MM.1S (cell line): ENCODE measurements at regions not wholly inside any gene's neighbourhood (a gene's known extent, or its start where the extent isn't known, plus 50 kb on each side); places are given as distances from the start of the nearest gene placed in this dataset.

Experiments used
- DNase-seq: peaks from one replicate; pipeline ENCODE4 v3.0.0-alpha.2; 2015
- H2AFZ ChIP-seq: fragments of 300-600 bp; sonication (generic); 2 replicates; pipeline ENCODE4 v1.6.0; 2016; ENCODE audit warnings: antibody characterized with exemption, low read length
- H3F3A ChIP-seq: fragments of 300-600 bp; sonication (generic); 2 replicates; pipeline ENCODE4 v1.6.1; 2016; ENCODE audit warnings: mild to moderate bottlenecking, antibody characterized with exemption, low read length, moderate library complexity, mixed read lengths; ENCODE audit not compliant: insufficient read depth
- H3K27ac ChIP-seq: fragments of 300-600 bp; sonication (generic); 2 replicates; pipeline ENCODE4 v1.5.1; 2016; ENCODE audit warnings: mild to moderate bottlenecking, low read length
- H3K27me3 ChIP-seq: fragments of 300-600 bp; sonication (generic); replicated peaks from 2 replicates; pipeline ENCODE4 v1.6.0; 2016; ENCODE audit warnings: low read length; ENCODE audit not compliant: insufficient read depth
- H3K36me3 ChIP-seq: fragments of 300-600 bp; sonication (generic); replicated peaks from 2 replicates; pipeline ENCODE4 v1.6.1; 2016; ENCODE audit warnings: mild to moderate bottlenecking, low read length, mixed read lengths; ENCODE audit not compliant: insufficient read depth
- H3K4me1 ChIP-seq: fragments of 300-600 bp; sonication (generic); 2 replicates; pipeline ENCODE4 v1.6.1; 2016; ENCODE audit warnings: low read length, mixed read lengths
- H3K4me2 ChIP-seq: fragments of 300-600 bp; sonication (generic); 2 replicates; pipeline ENCODE4 v1.6.0; 2016; ENCODE audit warnings: low read depth, low read length
- H3K4me3 ChIP-seq: fragments of 300-600 bp; sonication (generic); 2 replicates; pipeline ENCODE4 v1.5.1; 2016; ENCODE audit warnings: low read length, mixed read lengths
- H3K79me2 ChIP-seq: fragments of 300-600 bp; sonication (generic); 2 replicates; pipeline ENCODE4 v1.6.1; 2016; ENCODE audit warnings: mixed run types, low read length, mixed read lengths
- H3K9ac ChIP-seq: fragments of 300-600 bp; sonication (generic); 2 replicates; pipeline ENCODE4 v1.6.1; 2016; ENCODE audit warnings: low read length, mixed read lengths
- H3K9me2 ChIP-seq: fragments of 300-600 bp; sonication (generic); replicated peaks from 2 replicates; pipeline ENCODE4 v1.6.1; 2016; ENCODE audit warnings: mild to moderate bottlenecking, low read length, mixed read lengths; ENCODE audit not compliant: insufficient read depth
- H3K9me3 ChIP-seq: fragments of 300-600 bp; sonication (generic); replicated peaks from 2 replicates; pipeline ENCODE4 v1.6.1; 2016; ENCODE audit warnings: mild to moderate bottlenecking, low read length, mixed read lengths; ENCODE audit not compliant: insufficient read depth
- H4K20me1 ChIP-seq: fragments of 300-600 bp; sonication (generic); 2 replicates; pipeline ENCODE4 v1.6.1; 2016; ENCODE audit warnings: mild to moderate bottlenecking, low read length, moderate library complexity, mixed read lengths; ENCODE audit not compliant: insufficient read depth
- CTCF ChIP-seq: fragments of 300-600 bp; sonication (generic); IDR thresholded peaks from 2 replicates; pipeline ENCODE4 v1.5.1; 2016; ENCODE audit warnings: antibody characterized with exemption, low read length, mixed read lengths
- EZH2 ChIP-seq: fragments of 300-600 bp; sonication (generic); optimal IDR thresholded peaks from 2 replicates; pipeline ENCODE3; 2017; ENCODE audit warnings: low read depth, mild to moderate bottlenecking, antibody characterized with exemption, low read length, mixed read lengths
- EZH2phosphoT487 ChIP-seq: fragments of 300-600 bp; sonication (generic); IDR thresholded peaks from 2 replicates; pipeline ENCODE4 v1.6.1; 2018; ENCODE audit warnings: antibody characterized with exemption, low read length

GRCh38 chr5:17360879-17361278 is 137.2 kb upstream of the TAF11L2 start:
- no peaks in the 10 kb centered on the region for H3K9me3 ChIP-seq
- H3K4me1 ChIP-seq: no peaks in the 10 kb centered on the region
- H3F3A ChIP-seq: no peaks in the 10 kb centered on the region
- no peak overlapping the region for H3K9ac ChIP-seq
- TF ChIP-seq EZH2phosphoT487 (no peak), CTCF (no peak), EZH2 (no peak)
- no peaks in the 10 kb centered on the region for H3K9me2 ChIP-seq
- H4K20me1 ChIP-seq: no peaks in the 10 kb centered on the region
- H3K4me2 ChIP-seq: no peak overlapping the region
- no peak for DNase-seq
- H3K4me3 ChIP-seq: no peak overlapping the region
- no peak overlapping the region for H2AFZ ChIP-seq
- no peak overlapping the region for H3K27ac ChIP-seq
- H3K79me2 ChIP-seq: no peaks in the 10 kb centered on the region
- H3K36me3 ChIP-seq: no peaks in the 10 kb centered on the region
- no peaks in the 10 kb centered on the region for H3K27me3 ChIP-seq

DNA sequence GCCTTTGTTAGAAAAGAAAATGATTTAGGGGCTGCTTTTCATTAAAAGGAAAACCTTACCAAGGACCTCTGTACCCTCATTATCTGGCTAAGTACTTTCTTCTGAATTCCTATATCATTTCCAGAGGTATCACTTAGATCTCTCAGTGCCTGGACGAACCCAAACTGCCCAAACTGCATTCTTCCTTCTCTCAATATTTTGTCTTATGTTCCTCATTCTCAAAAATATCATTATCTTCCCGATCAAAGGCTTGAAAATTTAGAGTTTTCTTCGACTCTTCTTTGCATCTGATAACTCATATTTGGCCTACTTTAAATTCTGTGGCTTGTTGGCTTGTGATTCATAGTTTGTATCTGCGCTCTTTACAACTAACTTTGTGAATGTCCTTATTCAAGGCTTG is 136.7 kb upstream of the TAF11L2 start:
- Histone ChIP-seq H3K9ac (no peak overlapping the region), H3K79me2 (no peaks in the 10 kb centered on the region), H3F3A (no peaks in the 10 kb centered on the region), H4K20me1 (no peaks in the 10 kb centered on the region), H3K9me2 (no peaks in the 10 kb centered on the region), H3K27ac (no peak overlapping the region), H2AFZ (no peak overlapping the region), H3K4me1 (no peaks in the 10 kb centered on the region), H3K27me3 (no peaks in the 10 kb centered on the region), H3K9me3 (no peaks in the 10 kb centered on the region), H3K4me3 (no peak overlapping the region), H3K36me3 (no peaks in the 10 kb centered on the region), H3K4me2 (no peak overlapping the region)
- no peak for DNase-seq
- TF ChIP-seq EZH2 (no peak), CTCF (no peak), EZH2phosphoT487 (no peak)

GRCh38 chr5:17364987-17365810 is 132.8 kb upstream of the TAF11L2 start:
- Histone ChIP-seq H4K20me1 (no peaks in the 10 kb centered on the region), H3K79me2 (no peaks in the 10 kb centered on the region), H3K4me2 (no peak overlapping the region), H2AFZ (no peak overlapping the region), H3K27ac (no peak overlapping the region), H3K4me3 (no peak overlapping the region), H3K9me2 (no peaks in the 10 kb centered on the region), H3K36me3 (no peaks in the 10 kb centered on the region), H3K4me1 (no peaks in the 10 kb centered on the region), H3F3A (no peaks in the 10 kb centered on the region), H3K9me3 (no peaks in the 10 kb centered on the region), H3K27me3 (no peaks in the 10 kb centered on the region), H3K9ac (no peak overlapping the region)
- DNase-seq: no peak
- TF ChIP-seq EZH2 (no peak), CTCF (no peak), EZH2phosphoT487 (no peak)
